LHCN-M2 (cell line): ENCODE measurements at regions not wholly inside any gene's neighbourhood (a gene's known extent, or its start where the extent isn't known, plus 50 kb on each side); places are given as distances from the start of the nearest gene placed in this dataset.
A peak's percentile ranks its signal among the peaks of the same experiment; 100 is the strongest.

ENCODE experiments used
- DNase-seq: peaks from one replicate; pipeline ENCODE4 v3.0.0-alpha.2; 2012; ENCODE audit warnings: low read depth

DNA sequence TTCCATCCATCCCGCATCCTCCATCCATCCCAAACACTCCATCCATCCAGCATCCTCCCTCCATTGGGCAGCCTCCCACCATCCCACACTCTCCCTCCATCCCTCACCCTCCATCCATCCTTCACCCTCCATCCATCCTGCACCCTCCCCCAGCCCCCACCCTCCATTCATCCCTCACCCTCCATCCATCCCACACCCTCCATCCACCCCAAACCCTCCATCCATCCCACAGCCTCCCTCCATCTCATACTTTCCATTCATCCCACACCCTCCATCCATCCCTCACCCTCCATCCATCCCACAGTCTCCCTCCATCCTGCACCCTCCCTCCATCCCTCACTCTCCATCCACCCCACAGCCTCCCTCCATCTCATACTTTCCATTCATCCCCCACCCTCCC is 60.4 kb downstream of the FOXI2 start:
- no peak for DNase-seq

GRCh38 chr10:127798111-127798510 is 61.1 kb downstream of the FOXI2 start:
- DNase-seq, result no peak

GRCh38 chr10:127801302-127801701 is 64.3 kb downstream of the FOXI2 start:
- no peak for DNase-seq

DNA sequence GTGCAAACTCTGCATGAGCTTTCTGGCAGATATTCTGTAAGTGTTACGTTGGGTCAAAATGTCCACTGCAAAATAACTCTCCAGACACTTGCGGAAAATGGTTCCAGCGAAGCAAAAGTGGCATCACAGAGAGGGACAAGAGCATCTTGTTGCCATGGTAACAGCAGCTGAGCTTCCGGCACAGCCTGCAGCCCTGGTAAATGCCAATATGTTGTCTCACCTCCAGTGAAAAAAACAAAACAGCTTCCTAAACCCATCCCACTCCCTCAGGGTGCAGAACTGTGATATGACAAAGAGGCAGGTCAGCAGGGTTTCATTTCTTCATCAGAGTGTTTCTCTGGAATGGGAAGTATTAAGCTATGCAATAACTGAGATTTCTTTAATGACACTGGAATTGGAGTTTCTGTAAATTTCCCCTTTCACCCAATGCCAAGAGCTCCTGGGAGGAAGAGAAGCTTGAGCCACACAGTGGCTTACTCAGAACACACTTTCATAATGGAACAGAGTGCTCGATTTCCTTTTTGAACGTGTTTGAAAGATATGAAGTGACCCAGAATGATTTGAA is 65.6 kb downstream of the FOXI2 start:
- peak; percentile 3 for DNase-seq

DNA sequence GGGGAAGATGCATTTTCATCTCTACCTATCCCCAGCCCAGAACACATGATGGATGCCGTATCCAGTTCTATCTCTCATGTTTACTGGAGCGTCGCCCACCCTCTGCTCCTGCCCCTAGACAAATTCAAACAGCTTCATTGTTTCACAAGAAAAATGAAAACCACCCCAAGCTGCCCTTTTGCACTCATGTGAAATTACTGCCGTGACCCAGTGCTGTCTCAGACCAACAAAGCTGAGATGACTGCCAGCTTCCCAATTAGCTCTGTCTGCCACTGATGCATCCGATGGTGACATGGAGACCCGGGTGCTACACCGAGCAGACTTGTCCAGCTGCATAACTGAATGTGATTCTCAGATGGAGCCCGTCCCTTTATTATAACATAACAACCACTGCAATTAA is 67.7 kb downstream of the FOXI2 start:
- no peak for DNase-seq

DNA sequence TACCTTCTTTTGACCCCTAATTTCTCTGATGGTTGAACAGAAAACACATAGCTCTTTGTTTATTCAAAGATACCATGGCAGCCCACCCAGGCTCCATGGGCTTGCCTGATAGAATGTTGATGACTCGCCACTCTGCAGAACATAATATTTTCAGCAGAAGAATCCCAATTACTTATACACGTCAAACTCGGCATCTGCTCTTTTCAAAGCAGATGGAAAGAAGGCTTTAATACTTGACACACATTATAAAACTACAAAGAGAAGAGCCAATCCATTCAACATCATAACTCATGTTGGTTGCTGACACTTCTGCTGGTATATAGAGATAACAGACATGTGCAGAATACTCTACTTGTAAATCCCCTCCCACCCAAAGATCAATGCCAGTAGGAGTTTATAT is 69.0 kb downstream of the FOXI2 start:
- DNase-seq, result no peak

- DNase-seq, result no peak
These were observed 75.1 kb downstream of the FOXI2 start for GRCh38 chr10:127812041-127812440.

GRCh38 chr10:127813290-127813689 is 76.3 kb downstream of the FOXI2 start:
- DNase-seq, result peak; percentile 10

DNA sequence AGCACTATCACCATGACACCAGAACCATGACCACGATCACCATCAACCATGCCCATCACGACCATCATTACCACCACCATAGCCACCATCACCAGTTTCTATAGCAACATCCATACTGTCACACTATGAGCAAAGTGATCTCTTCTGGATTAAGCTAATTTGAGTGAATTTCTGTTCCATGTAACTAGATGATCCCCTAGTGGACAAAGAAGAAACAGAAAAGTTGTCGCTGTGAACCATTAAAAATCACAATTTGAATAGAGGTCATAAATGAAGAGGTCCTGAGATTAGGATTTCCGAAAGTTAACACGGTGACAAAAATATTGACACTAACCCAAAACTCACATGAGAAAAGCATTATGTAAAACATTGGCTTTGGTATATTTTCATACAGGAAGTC is 77.6 kb downstream of the CLRN3 start:
- DNase-seq, result no peak

DNA sequence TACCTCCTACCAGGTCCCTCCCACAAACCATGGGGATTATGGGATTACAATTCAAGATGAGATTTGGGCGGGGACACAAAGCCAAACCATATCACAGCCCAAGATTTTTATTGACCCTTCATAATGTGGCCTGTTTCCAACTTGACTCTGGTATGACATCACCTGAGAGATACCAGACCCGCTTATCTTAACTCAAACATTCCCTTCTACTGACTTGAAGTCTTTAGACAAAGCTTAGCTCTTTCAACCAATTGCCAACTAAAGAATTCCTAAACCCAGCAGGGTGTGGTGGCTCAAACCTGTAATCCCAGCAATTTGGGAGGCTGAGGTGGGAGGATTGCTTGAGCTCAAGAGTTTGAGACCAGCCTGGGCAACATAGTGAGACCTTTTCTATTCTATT is 67.9 kb downstream of the CLRN3 start:
- DNase-seq, result no peak

DNA sequence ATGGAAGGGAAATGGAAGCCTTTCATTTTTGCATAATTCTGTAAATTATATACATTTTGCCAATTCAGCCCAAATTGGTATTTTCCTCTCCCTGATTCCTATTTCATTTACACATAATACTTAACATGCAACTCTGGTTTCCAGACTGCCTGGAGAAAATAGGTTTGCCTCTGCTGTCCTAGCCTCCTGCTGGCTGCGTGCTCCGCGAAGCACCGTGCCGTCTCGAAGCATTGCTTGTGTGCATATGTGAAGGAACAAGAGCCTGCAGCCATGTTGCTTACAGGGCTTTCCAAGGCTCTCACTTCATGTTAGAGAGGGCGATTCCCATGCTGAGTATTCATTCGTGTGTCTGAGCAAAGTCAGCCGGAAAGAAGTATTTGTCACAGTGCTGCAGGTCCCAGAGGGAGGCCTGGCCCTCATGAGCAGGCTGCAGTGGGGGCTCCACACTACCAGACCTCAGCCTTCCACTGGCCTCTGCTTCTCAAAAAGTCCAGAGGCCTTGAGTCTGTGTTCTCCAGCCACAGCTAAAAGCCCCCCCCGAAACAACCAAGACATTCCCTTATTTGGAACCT is 66.5 kb downstream of the CLRN3 start:
- DNase-seq, result no peak

DNA sequence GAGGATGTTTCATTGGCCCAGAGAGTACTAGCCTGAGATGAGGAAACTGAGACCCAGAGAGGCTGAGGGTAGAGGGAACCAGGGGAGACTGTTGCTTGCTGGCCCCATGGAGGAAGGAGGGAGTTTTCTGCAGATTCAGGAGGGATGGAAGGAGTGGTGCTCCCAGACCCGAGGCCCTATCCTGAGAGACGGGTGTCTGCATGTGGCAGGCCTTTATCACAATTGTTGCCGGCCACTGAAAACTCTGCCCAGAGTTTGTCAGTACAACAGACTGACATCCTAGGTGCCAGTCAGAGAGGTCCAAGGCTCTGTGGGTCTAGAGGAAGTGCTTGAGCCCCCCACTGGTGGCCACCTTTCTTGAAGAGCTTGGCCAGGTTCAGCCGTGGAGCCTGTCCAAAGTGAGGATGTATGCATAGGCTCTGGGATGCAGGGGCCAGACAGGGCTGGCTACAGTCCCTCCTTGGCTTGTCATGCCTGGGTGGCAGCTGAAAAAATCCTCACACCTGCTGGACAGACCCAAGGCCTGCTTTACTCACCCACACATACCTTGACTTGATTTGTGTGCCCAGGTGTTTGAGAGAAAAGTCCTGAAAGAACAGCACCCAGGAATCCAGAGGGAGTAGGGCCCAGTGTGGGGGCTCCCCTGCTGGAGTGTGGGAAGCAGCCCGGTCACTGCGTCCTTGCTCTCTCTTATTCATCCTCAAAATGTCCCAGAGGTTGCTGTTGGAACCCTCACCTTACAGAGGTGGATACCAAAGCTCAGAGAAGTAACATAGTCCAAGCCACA is 65.2 kb downstream of the CLRN3 start:
- no peak for DNase-seq
